Tibial nerve (tissue), 4 donors: ENCODE measurements at regions not wholly inside any gene's neighbourhood (a gene's known extent, or its start where the extent isn't known, plus 50 kb on each side); places are given as distances from the start of the nearest gene placed in this dataset.

Experiments
- DNase-seq, 2 donors: peaks; one replicate each; pipeline ENCODE4 v3.0.0-alpha.2; 2019; ENCODE audit warnings: low spot score in 2 of 2
- H3K27ac ChIP-seq, 4 donors: fragments of 200-600 bp; sonication (generic) in 3 of 4; one replicate each; pipeline ENCODE4 v1.5.1; 2017 to 2019; ENCODE audit warnings: mild to moderate bottlenecking in 1 of 4
- H3K27me3 ChIP-seq, 2 donors: fragments of 200-600 bp; sonication (generic) in 1 of 2; one replicate each; pipeline versions ENCODE4 v1.5.1 to v1.6.0; 2017 to 2019
- H3K36me3 ChIP-seq, 3 donors: fragments of 200-600 bp; sonication (generic); one replicate each; pipeline ENCODE4 v1.5.1; 2018 to 2019
- H3K4me1 ChIP-seq, 4 donors: fragments of 200-600 bp; sonication (generic) in 3 of 4; one replicate each; pipeline ENCODE4 v1.5.1; 2017 to 2019
- H3K4me3 ChIP-seq, 4 donors: fragments of 200-600 bp; sonication (generic) in 3 of 4; one replicate each; pipeline ENCODE4 v1.5.1; 2017 to 2019; ENCODE audit warnings: mild to moderate bottlenecking in 1 of 4, moderate library complexity in 1 of 4
- H3K9me3 ChIP-seq, 4 donors: fragments of 200-600 bp; sonication (generic) in 3 of 4; one replicate each; pipeline ENCODE4 v1.5.1; 2017 to 2019
- EP300 ChIP-seq, 2 donors: sonication (generic); formaldehyde crosslinking; IDR thresholded peaks; one replicate each; pipeline ENCODE4 v1.6.1; 2017; ENCODE audit warnings: antibody characterized with exemption in 2 of 2, mild to moderate bottlenecking in 1 of 2
- POLR2A ChIP-seq, 2 donors: fragments of 450-650 bp; IDR thresholded peaks; one replicate each; pipeline ENCODE4 v1.6.1; 2017; ENCODE audit warnings: antibody characterized with exemption in 2 of 2, mild to moderate bottlenecking in 2 of 2, moderate library complexity in 2 of 2
- WGBS, 2 donors: methylation state at CpG; one replicate each; pipeline ENCODE4 v1.1.5; 2018; 5-methylcytosine and 5-hydroxymethylcytosine counted together
- TF ChIP-seq, protein P1 (sequence below), 5 experiments: fragments of 200-600 bp in 3 of 5; fragments of 450-650 bp in 2 of 5; sonication (generic) in 3 of 5; IDR thresholded peaks; one replicate each; pipeline ENCODE4 v1.5.1; 2016 to 2019; ENCODE audit warnings: antibody characterized with exemption in 5 of 5, mild to moderate bottlenecking in 3 of 5, moderate library complexity in 2 of 5

DNA sequence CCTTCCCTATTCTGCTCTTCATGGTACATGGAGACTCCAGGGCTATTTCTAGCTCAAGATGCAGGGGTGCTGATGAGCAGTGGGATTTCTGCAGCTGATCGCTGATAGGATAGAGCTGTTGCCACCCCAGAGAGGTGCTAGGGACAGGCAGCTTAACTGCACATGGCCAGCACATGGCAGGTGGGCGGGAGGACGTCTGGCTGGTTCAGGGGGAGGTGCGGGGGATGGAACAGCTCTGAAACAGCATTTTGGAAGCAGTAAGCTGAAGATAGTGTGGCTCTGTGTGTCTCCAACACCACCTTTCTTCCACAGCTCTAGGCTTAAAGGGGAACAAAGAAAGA lies 151.9 kb upstream of the PELI1 start:
- DNase-seq: no peak
- H3K4me3 ChIP-seq: no peak overlapping the region
- H3K4me1 ChIP-seq: no peaks in the 10 kb centered on the region
- no peaks in the 10 kb centered on the region for H3K27me3 ChIP-seq
- WGBS, 2 donors: 50 to 51% methylated on average over 4 of the region's 4 CpGs
- H3K36me3 ChIP-seq: no peaks in the 10 kb centered on the region
- H3K27ac ChIP-seq: no peak overlapping the region
- H3K9me3 ChIP-seq: no peaks in the 10 kb centered on the region
- TF ChIP-seq POLR2A (IDR thresholded peaks at IDR 0.05) (no peak), EP300 (IDR thresholded peaks at IDR 0.05) (no peak)
- TF ChIP-seq, protein P1, sequence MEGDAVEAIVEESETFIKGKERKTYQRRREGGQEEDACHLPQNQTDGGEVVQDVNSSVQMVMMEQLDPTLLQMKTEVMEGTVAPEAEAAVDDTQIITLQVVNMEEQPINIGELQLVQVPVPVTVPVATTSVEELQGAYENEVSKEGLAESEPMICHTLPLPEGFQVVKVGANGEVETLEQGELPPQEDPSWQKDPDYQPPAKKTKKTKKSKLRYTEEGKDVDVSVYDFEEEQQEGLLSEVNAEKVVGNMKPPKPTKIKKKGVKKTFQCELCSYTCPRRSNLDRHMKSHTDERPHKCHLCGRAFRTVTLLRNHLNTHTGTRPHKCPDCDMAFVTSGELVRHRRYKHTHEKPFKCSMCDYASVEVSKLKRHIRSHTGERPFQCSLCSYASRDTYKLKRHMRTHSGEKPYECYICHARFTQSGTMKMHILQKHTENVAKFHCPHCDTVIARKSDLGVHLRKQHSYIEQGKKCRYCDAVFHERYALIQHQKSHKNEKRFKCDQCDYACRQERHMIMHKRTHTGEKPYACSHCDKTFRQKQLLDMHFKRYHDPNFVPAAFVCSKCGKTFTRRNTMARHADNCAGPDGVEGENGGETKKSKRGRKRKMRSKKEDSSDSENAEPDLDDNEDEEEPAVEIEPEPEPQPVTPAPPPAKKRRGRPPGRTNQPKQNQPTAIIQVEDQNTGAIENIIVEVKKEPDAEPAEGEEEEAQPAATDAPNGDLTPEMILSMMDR (IDR thresholded peaks at IDR 0.05): no peak

DNA sequence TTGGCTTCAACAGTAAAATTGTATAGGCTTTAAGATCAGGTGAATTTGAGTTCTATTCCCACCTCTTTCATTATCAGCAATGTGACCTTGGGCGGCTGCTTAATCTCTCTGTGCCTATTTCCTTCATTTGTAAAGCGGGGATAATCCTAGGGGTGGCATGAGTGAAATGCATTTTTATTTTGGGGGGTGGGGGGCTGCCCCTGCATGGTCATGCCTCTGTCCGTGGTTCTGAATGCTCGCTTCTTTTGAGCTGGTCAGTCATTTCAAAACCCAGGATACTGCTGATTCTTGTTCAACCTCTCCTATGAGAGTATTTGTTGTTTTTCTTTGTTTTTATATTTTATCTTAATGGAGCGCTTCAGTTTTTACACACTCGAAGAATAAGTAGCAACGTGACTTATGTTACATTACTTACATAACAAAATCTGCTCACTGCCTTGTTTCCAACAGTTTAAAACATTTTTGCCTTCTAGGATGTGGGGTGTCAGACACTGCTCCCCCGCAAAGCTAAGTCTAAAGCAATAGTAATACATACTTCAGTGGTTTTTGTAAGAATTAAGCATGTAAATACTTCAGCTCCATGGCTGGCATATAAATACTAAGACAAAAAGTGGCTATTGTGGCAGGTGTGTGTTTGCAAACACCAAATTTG lies 152.6 kb upstream of the PELI1 start:
- no peak overlapping the region for H3K4me3 ChIP-seq
- no peak for TF ChIP-seq POLR2A (IDR thresholded peaks at IDR 0.05)
- TF ChIP-seq EP300 (IDR thresholded peaks at IDR 0.05): no peak
- TF ChIP-seq, protein P1 (IDR thresholded peaks at IDR 0.05): no peak
- WGBS, 2 donors: 86 to 91% methylated on average over 8 of the region's 8 CpGs
- no peaks in the 10 kb centered on the region for H3K4me1 ChIP-seq
- H3K9me3 ChIP-seq: no peaks in the 10 kb centered on the region
- no peak for DNase-seq
- H3K36me3 ChIP-seq: no peaks in the 10 kb centered on the region
- no peaks in the 10 kb centered on the region for H3K27me3 ChIP-seq
- H3K27ac ChIP-seq: no peak overlapping the region

DNA sequence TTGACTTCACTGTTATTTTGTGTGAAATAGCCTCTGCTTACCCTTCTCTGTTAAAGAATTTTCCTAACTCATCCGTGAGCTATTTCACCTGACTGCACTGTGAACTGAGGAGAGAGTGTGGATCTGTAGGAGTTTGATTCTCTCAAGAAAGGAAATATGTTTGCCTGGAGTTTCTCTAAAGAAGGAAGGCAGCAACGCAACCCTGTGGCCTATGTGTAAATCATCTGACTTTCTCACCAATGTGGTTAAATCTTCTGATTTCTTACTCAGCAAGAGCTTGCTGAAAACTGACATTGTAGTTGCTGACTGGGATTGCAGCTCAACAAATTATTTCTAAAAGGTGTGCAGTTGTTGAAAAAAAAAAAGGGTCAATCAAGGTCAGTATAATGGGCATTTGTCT lies 153.9 kb upstream of the PELI1 start:
- no peak overlapping the region for H3K27ac ChIP-seq
- H3K4me3 ChIP-seq: no peak overlapping the region
- no peaks in the 10 kb centered on the region for H3K36me3 ChIP-seq
- whole genome bisulfite sequencing, 2 donors: 76 to 87% methylated on average over 2 of the region's 2 CpGs
- DNase-seq: no peak
- H3K9me3 ChIP-seq: no peaks in the 10 kb centered on the region
- H3K4me1 ChIP-seq: no peaks in the 10 kb centered on the region
- no peak for TF ChIP-seq EP300 (IDR thresholded peaks at IDR 0.05)
- TF ChIP-seq, protein P1 (IDR thresholded peaks at IDR 0.05): no peak
- H3K27me3 ChIP-seq: no peaks in the 10 kb centered on the region

DNA sequence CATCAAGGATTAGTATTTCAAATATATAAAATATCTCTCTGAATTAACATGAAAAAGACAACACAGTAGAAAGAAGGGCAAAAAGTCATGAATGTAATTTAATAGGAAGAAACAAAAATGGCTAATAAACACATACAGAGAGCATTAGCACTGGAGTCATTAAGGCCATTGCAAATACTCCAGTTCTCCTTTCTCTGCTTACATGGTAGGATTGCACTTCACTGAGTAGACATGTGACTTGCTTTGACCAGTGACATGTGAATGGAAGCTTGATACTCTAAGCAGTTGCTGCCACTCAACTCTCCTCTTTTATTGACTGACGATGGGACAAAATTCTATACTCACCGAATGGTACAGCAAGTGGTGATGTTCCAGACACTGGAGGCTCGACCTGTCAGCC lies 153.9 kb upstream of the LGALSL start:
- 95 to 98% methylated on average over 3 of the region's 3 CpGs for WGBS, 2 donors
- no peaks in the 10 kb centered on the region for H3K4me1 ChIP-seq

DNA sequence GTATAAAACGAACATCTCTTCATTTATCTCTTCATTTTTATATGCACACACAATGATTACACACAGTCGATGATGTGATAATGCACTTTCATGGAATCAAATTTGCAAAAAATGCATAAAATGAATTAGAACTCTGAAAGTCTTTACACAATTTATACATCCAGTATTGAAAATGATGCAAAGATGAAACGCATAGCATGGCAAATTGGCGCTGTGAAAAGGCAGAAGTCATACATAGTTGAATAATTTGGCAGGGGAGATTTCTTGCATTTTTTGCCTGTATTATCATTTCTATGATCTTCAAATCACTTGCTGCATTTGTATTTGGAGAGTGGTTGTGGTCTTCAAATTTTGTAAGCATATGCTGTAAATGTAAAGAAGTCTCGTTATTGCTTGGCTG lies 150.7 kb upstream of the LGALSL start:
- no peak for TF ChIP-seq POLR2A (IDR thresholded peaks at IDR 0.05)
- no peak for TF ChIP-seq EP300 (IDR thresholded peaks at IDR 0.05)
- TF ChIP-seq, protein P1 (IDR thresholded peaks at IDR 0.05): no peak
- H3K27me3 ChIP-seq: no peaks in the 10 kb centered on the region
- no peaks in the 10 kb centered on the region for H3K9me3 ChIP-seq
- 91 to 92% methylated on average over 5 of the region's 5 CpGs for whole genome bisulfite sequencing, 2 donors
- DNase-seq: no peak
- no peak overlapping the region for H3K4me3 ChIP-seq
- H3K4me1 ChIP-seq: no peaks in the 10 kb centered on the region
- H3K27ac ChIP-seq: no peak overlapping the region
- no peaks in the 10 kb centered on the region for H3K36me3 ChIP-seq

More for the DNA sequence above, 153.9 kb upstream of the LGALSL start:
- no peak for DNase-seq
- Histone ChIP-seq H3K9me3 (no peaks in the 10 kb centered on the region), H3K27ac (no peak overlapping the region), H3K36me3 (no peaks in the 10 kb centered on the region), H3K4me3 (no peak overlapping the region), H3K27me3 (no peaks in the 10 kb centered on the region)
- no peak for TF ChIP-seq POLR2A (IDR thresholded peaks at IDR 0.05)
- TF ChIP-seq EP300 (IDR thresholded peaks at IDR 0.05): no peak
- TF ChIP-seq, protein P1 (IDR thresholded peaks at IDR 0.05): no peak
